K562 (cell line): ENCODE measurements at regions not wholly inside any gene's neighbourhood (a gene's known extent, or its start where the extent isn't known, plus 50 kb on each side); places are given as distances from the start of the nearest gene placed in this dataset.

Experiments
- ATAC-seq: fragments of 200-7000 bp; cut with Tn5 transposase; 3 replicates; pipeline ENCODE4 v1.9.1; 2020; ENCODE audit warnings: moderate library complexity
- BruUV-seq: library from RNA; stranded (reverse); fragments of 400-500 nt; replicated peaks from 2 replicates; lab custom pipeline; 2021; lab: Mats Ljungman, UMichigan
- CTCF ChIA-PET: fragments of 300-600 bp; formaldehyde crosslinking; extraction: SDS; loops from one replicate; lab custom pipeline; 2021; ENCODE audit warnings: low intra/inter-chr PET ratio; lab: Yijun Ruan, JAX
- POLR2A ChIA-PET: fragments of 300-600, 350-650 bp; sonication (Branson Sonifier 250); formaldehyde crosslinking; extraction: SDS; loops from one replicate; lab custom pipeline; 2021; ENCODE audit warnings: antibody characterized with exemption, inconsistent platforms; lab: Yijun Ruan, JAX
- DNase-seq, 4 experiments: peaks; one replicate each; pipeline versions ENCODE4 v3.0.0 to v3.0.0-alpha.2; 2011 to 2018; ENCODE audit warnings: low spot score in 3 of 4, mixed read lengths in 3 of 4; ENCODE audit errors: extremely low read depth in 1 of 4
- FAIRE-seq: peaks from 2 replicates; lab custom pipeline; 2011; peaks lifted over from hg19 to GRCh38; lab: Jason Lieb, UNC
- H2AFZ ChIP-seq: 2 replicates; pipeline ENCODE4 v1.6.0; 2011; ENCODE audit warnings: low read depth, low read length, control low read depth, inconsistent platforms
- H3K27ac ChIP-seq: fragments of 200-600 bp; 3 replicates; pipeline ENCODE4 v1.8.0; 2011; ENCODE audit warnings: low read depth, mild to moderate bottlenecking, control low read depth, inconsistent platforms, low read length, moderate library complexity, mixed read lengths; ENCODE audit errors: extremely low read depth
- H3K27me3 ChIP-seq, 2 experiments: fragments of 300-600 bp in 1 of 2; 2 replicates in 1 of 2; 3 replicates in 1 of 2; pipeline versions ENCODE4 v1.6.0 to v1.8.0; 2011; ENCODE audit warnings: inconsistent platforms in 2 of 2, low read length in 2 of 2, mild to moderate bottlenecking in 1 of 2, mixed read lengths in 1 of 2, moderate library complexity in 1 of 2; ENCODE audit not compliant: control insufficient read depth in 2 of 2, insufficient read depth in 2 of 2
- H3K36me3 ChIP-seq: fragments of 300-600 bp; 3 replicates; pipeline ENCODE4 v1.8.0; 2011; ENCODE audit warnings: mild to moderate bottlenecking, low read length, inconsistent platforms; ENCODE audit not compliant: control insufficient read depth, insufficient read depth
- H3K4me1 ChIP-seq, 2 experiments: fragments of 200-600 bp in 1 of 2; replicated peaks in 1 of 2; 2 replicates in 1 of 2; 3 replicates in 1 of 2; pipeline versions ENCODE4 v1.5.1 to v1.8.0; 2011; ENCODE audit warnings: inconsistent platforms in 2 of 2, low read length in 2 of 2, mild to moderate bottlenecking in 1 of 2, mixed read lengths in 1 of 2, moderate library complexity in 1 of 2; ENCODE audit not compliant: control insufficient read depth in 2 of 2, insufficient read depth in 2 of 2
- H3K4me2 ChIP-seq: 2 replicates; pipeline ENCODE4 v1.6.1; 2011; ENCODE audit warnings: low read length, control low read depth, inconsistent platforms, mixed read lengths; ENCODE audit not compliant: insufficient read depth
- H3K4me3 ChIP-seq: fragments of 200-600 bp; sonication (generic), shearing (Covaris generic); 2 replicates; pipeline ENCODE4 v1.5.1; 2016; ENCODE audit warnings: control low read depth, inconsistent platforms
- H3K79me2 ChIP-seq: fragments of 200-600 bp; 3 replicates; pipeline ENCODE4 v1.8.0; 2011; ENCODE audit warnings: low read length, inconsistent platforms; ENCODE audit not compliant: control insufficient read depth, insufficient read depth
- H3K9ac ChIP-seq, 2 experiments: 2 replicates each; pipeline versions ENCODE4 v1.6.0 to v1.6.1; 2011; ENCODE audit warnings: low read depth in 2 of 2, low read length in 2 of 2, control low read depth in 1 of 2, inconsistent platforms in 1 of 2, mild to moderate bottlenecking in 1 of 2, mixed read lengths in 1 of 2; ENCODE audit not compliant: insufficient read depth in 1 of 2
- H3K9me1 ChIP-seq: one replicate; pipeline ENCODE4 v1.6.0; 2011; ENCODE audit warnings: inconsistent platforms, mild to moderate bottlenecking, low read length, moderate library complexity; ENCODE audit not compliant: control insufficient read depth, insufficient read depth
- H3K9me3 ChIP-seq: replicated peaks from 2 replicates; pipeline ENCODE4 v1.5.1; 2011; ENCODE audit warnings: low read depth, low read length, inconsistent platforms; ENCODE audit not compliant: control insufficient read depth, insufficient read depth
- H4K20me1 ChIP-seq: replicated peaks from 2 replicates; pipeline ENCODE4 v1.6.1; 2011; ENCODE audit warnings: low read length, inconsistent platforms, mixed read lengths; ENCODE audit not compliant: control insufficient read depth, insufficient read depth
- CEBPZ ChIP-seq: fragments of 150-350 bp; IDR thresholded peaks from 2 replicates; pipeline ENCODE4 v1.6.1; 2014; ENCODE audit warnings: low read depth, mild to moderate bottlenecking, low read length, borderline replicate concordance
- NBN ChIP-seq: fragments of 450-650 bp; IDR thresholded peaks from 2 replicates; pipeline ENCODE4 v1.6.1; 2016; ENCODE audit warnings: low read depth, mild to moderate bottlenecking
- PHB ChIP-seq: fragments of 250-450 bp; sonication (Bioruptor Pico); IDR thresholded peaks from 2 replicates; pipeline ENCODE4 v1.5.0; 2021
- THRA ChIP-seq: fragments of 450-650 bp; IDR thresholded peaks from 2 replicates; pipeline ENCODE4 v1.6.1; 2017; ENCODE audit warnings: mild to moderate bottlenecking, moderate library complexity
- THRAP3 ChIP-seq: fragments of 450-650 bp; IDR thresholded peaks from 2 replicates; pipeline ENCODE4 v1.6.1; 2016; ENCODE audit warnings: mild to moderate bottlenecking, inconsistent platforms, borderline replicate concordance
- TOE1 ChIP-seq, 2 experiments: fragments of 450-650 bp in 1 of 2; sonication (generic) in 1 of 2; formaldehyde crosslinking in 1 of 2; IDR thresholded peaks; 2 replicates each; pipeline versions ENCODE4 v1.7.1 to v1.8.0; 2016 to 2022; ENCODE audit warnings: borderline replicate concordance in 2 of 2, mild to moderate bottlenecking in 2 of 2, antibody characterized with exemption in 1 of 2, inconsistent platforms in 1 of 2, low read depth in 1 of 2, missing genetic modification reagents in 1 of 2, moderate library complexity in 1 of 2
- ZBED1 ChIP-seq: IDR thresholded peaks from 2 replicates; pipeline ENCODE4 v1.6.1; 2014
- WGBS: fragments of 100-300 bp; shearing (Covaris generic); methylation state at CpG from one replicate; pipeline ENCODE4 v1.1.6; 2016; ENCODE audit warnings: low coverage, mixed read lengths; ENCODE audit not compliant: insufficient coverage; ENCODE audit errors: missing lambda C conversion rate; 5-methylcytosine and 5-hydroxymethylcytosine counted together
- in situ Hi-C: fragments of 300-500 bp; cut with MboI; formaldehyde crosslinking; loops from 4 replicates; pipeline ENCODE4 v1.15.0; 2018; ENCODE audit warnings: inconsistent platforms, mixed read lengths
- intact Hi-C: fragments of 100-400 bp; cut with micrococcal nuclease; formaldehyde crosslinking; loops from 2 replicates; pipeline ENCODE4 v1.14.2; 2022
- TF ChIP-seq, protein P1 (sequence below): fragments of 450-650 bp; IDR thresholded peaks from 2 replicates; pipeline ENCODE4 v1.6.1; 2018; ENCODE audit warnings: mild to moderate bottlenecking, low read depth; ENCODE audit not compliant: partially characterized antibody

- Histone ChIP-seq H3K4me1 (peaks cover 0 to 4% of the 10 kb centered on the region in 2 experiments; a peak in 1 of 5 replicates), H3K27me3 (peaks cover 5 to 10% of the 10 kb centered on the region in 2 experiments; a peak in 3 of 5 replicates), H3K9ac (no peak overlapping the region), H4K20me1 (no peaks in the 10 kb centered on the region), H3K36me3 (no peaks in the 10 kb centered on the region), H3K9me1 (no peaks in the 10 kb centered on the region), H2AFZ (no peak overlapping the region), H3K4me3 (no peak overlapping the region), H3K4me2 (no peak overlapping the region), H3K27ac (no peak overlapping the region), H3K79me2 (no peaks in the 10 kb centered on the region), H3K9me3 (no peaks in the 10 kb centered on the region)
- no peak for DNase-seq
- BruUV-seq, result no TSS peak
- intact Hi-C loops (no loop called here), in situ Hi-C loops (no loop called here)
- TF ChIP-seq THRAP3 (no peak), PHB (CRISPR knock-in tag) (no peak), THRA (no peak), TOE1 (IDR thresholded peaks at IDR 0.05; ENCODE audit: borderline replicate concordance) (no peak), TOE1 (CRISPR knock-in tag; IDR thresholded peaks at IDR 0.05; ENCODE audit: borderline replicate concordance, low read depth) (no peak), CEBPZ (no peak), NBN (no peak), ZBED1 (no peak)
- TF ChIP-seq, protein P1, sequence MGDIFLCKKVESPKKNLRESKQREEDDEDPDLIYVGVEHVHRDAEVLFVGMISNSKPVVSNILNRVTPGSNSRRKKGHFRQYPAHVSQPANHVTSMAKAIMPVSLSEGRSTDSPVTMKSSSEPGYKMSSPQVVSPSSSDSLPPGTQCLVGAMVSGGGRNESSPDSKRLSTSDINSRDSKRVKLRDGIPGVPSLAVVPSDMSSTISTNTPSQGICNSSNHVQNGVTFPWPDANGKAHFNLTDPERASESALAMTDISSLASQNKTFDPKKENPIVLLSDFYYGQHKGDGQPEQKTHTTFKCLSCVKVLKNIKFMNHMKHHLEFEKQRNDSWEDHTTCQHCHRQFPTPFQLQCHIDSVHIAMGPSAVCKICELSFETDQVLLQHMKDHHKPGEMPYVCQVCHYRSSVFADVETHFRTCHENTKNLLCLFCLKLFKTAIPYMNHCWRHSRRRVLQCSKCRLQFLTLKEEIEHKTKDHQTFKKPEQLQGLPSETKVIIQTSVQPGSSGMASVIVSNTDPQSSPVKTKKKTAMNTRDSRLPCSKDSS, result no peak
- WGBS, result 0% methylated on average over 3 of the region's 3 CpGs
- no peak for FAIRE-seq
- ATAC-seq, result no peak
- POLR2A ChIA-PET, result no interaction called here
- CTCF ChIA-PET, result no interaction called here
These were observed 235.6 kb upstream of the RBBP8 start for GRCh38 chr18:22697561-22697960.
